Liver (tissue), 3 donors: ENCODE measurements at regions not wholly inside any gene's neighbourhood (a gene's known extent, or its start where the extent isn't known, plus 50 kb on each side); places are given as distances from the start of the nearest gene placed in this dataset.

Experiments used
- ATF3 ChIP-seq: IDR thresholded peaks from 2 replicates; pipeline ENCODE4 v1.6.1; 2016; ENCODE audit warnings: antibody characterized with exemption
- CTCF ChIP-seq: fragments of 150-350 bp; IDR thresholded peaks from 2 replicates; pipeline ENCODE4 v1.5.1; 2017; ENCODE audit warnings: improper control_type of control experiment, low read depth, low read length; ENCODE audit not compliant: missing input control
- EGR1 ChIP-seq, 2 donors: IDR thresholded peaks; 2 replicates each; pipeline ENCODE4 v1.6.1; 2016 to 2018; ENCODE audit warnings: antibody characterized with exemption in 2 of 2, low read depth in 2 of 2
- FOXA1 ChIP-seq: IDR thresholded peaks from 2 replicates; pipeline ENCODE4 v1.6.1; 2016; ENCODE audit warnings: antibody characterized with exemption
- FOXA2 ChIP-seq: IDR thresholded peaks from 2 replicates; pipeline ENCODE4 v1.6.1; 2016; ENCODE audit warnings: antibody characterized with exemption
- JUND ChIP-seq, 2 donors: IDR thresholded peaks; 2 replicates each; pipeline ENCODE4 v1.6.1; 2016; ENCODE audit warnings: antibody characterized with exemption in 2 of 2
- MAX ChIP-seq: IDR thresholded peaks from 2 replicates; pipeline ENCODE4 v1.6.1; 2016; ENCODE audit warnings: antibody characterized with exemption
- RAD21 ChIP-seq, 2 donors: IDR thresholded peaks; 2 replicates each; pipeline ENCODE4 v1.6.1; 2016; ENCODE audit warnings: antibody characterized with exemption in 2 of 2, mild to moderate bottlenecking in 2 of 2
- TAF1 ChIP-seq: conservative IDR thresholded peaks from 2 replicates; pipeline ENCODE4 v1.6.1; 2016; ENCODE audit warnings: antibody characterized with exemption, mild to moderate bottlenecking
- YY1 ChIP-seq: IDR thresholded peaks from 2 replicates; pipeline ENCODE4 v1.6.1; 2016; ENCODE audit warnings: antibody characterized with exemption, mild to moderate bottlenecking
- ZBTB33 ChIP-seq: IDR thresholded peaks from 2 replicates; pipeline ENCODE4 v1.6.1; 2016; ENCODE audit warnings: antibody characterized with exemption
- donor health status: healthy.
- donor health status: healthy.

- TF ChIP-seq RAD21 (IDR thresholded peaks at IDR 0.05): no peak
- TF ChIP-seq CTCF: no peak
- TF ChIP-seq FOXA1: no peak
- TF ChIP-seq MAX: no peak
- TF ChIP-seq ZBTB33: no peak
- TF ChIP-seq ATF3: no peak
- TF ChIP-seq YY1: no peak
- TF ChIP-seq EGR1 (IDR thresholded peaks at IDR 0.05; ENCODE audit: low read depth in 2 of 2): no peak
- TF ChIP-seq TAF1: no peak
- no peak for TF ChIP-seq JUND (IDR thresholded peaks at IDR 0.05)
- TF ChIP-seq FOXA2: no peak
These were observed 483.0 kb upstream of the ID4 start for GRCh38 chr6:19354181-19354580.
